Stimulated activated naive CD8-positive, alpha-beta T cell treated with anti-CD3 and anti-CD28 coated beads, Interleukin-15, amount 100 ng/mL, for 72 hours (primary cell): ENCODE measurements at regions not wholly inside any gene's neighbourhood (a gene's known extent, or its start where the extent isn't known, plus 50 kb on each side); places are given as distances from the start of the nearest gene placed in this dataset.
"Not testable (repeated sequence)": the region's sequence is repeated elsewhere in the genome, so short reads cannot be mapped to it uniquely, and the experiment has no call there.

ENCODE experiments used
- ATAC-seq: fragments of 150-1000 bp; cut with Tn5 transposase; 2 replicates; pipeline ENCODE4 v1.10.0; 2021; ENCODE audit warnings: mild to moderate bottlenecking, moderate library complexity
- DNase-seq, 2 donors: peaks; one replicate each; pipeline ENCODE4 v3.0.0; 2021 to 2022
- H3K27ac Mint-ChIP-seq, 2 donors: one replicate each; pipeline ENCODE4 v1.8.0; 2022; ENCODE audit warnings: mild to moderate bottlenecking in 2 of 2, mixed read lengths in 2 of 2, moderate library complexity in 2 of 2
- H3K27me3 Mint-ChIP-seq: one replicate; pipeline ENCODE4 v1.8.0; 2022; ENCODE audit warnings: mixed read lengths
- H3K4me1 Mint-ChIP-seq: one replicate; pipeline ENCODE4 v1.8.0; 2022; ENCODE audit warnings: mild to moderate bottlenecking, mixed read lengths
- H3K4me3 Mint-ChIP-seq, 2 donors: one replicate each; pipeline ENCODE4 v1.8.0; 2022; ENCODE audit warnings: mild to moderate bottlenecking in 2 of 2, mixed read lengths in 2 of 2, moderate library complexity in 1 of 2
- H3K9me3 Mint-ChIP-seq, 2 donors: one replicate each; pipeline ENCODE4 v1.8.0; 2022; ENCODE audit warnings: mixed read lengths in 2 of 2

DNA sequence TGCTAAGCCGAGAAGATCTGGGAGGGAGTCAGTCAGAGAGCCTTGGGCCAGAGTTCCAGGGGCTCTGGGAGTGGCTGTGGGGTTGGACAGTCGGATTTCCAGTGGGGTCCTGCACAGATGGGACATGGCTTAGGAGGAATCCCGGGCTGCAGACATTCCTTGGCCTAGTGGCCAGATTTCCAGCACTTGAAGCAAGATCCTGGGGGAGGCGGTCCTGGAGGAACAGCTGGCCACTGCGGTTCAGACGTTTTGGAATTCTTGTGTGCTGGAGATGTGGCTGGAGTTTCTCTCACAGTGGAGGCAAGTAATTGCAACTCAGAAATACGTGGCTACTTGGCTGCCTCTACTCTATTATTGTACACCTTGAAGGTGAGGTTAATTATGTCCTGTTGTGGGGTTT is 80.7 kb upstream of the KIF5B start:
- not testable (repeated sequence) for H3K4me3 Mint-ChIP-seq, H3K4me1 Mint-ChIP-seq, H3K9me3 Mint-ChIP-seq, H3K27ac Mint-ChIP-seq, DNase-seq, H3K27me3 Mint-ChIP-seq, ATAC-seq

- H3K4me3 Mint-ChIP-seq, H3K27ac Mint-ChIP-seq, H3K27me3 Mint-ChIP-seq, DNase-seq, ATAC-seq, H3K9me3 Mint-ChIP-seq: not testable (repeated sequence)
- H3K4me1 Mint-ChIP-seq = peaks cover 14% of the 10 kb centered on the region
These were observed 79.6 kb upstream of the KIF5B start for GRCh38 chr10:32135796-32136195.

DNA sequence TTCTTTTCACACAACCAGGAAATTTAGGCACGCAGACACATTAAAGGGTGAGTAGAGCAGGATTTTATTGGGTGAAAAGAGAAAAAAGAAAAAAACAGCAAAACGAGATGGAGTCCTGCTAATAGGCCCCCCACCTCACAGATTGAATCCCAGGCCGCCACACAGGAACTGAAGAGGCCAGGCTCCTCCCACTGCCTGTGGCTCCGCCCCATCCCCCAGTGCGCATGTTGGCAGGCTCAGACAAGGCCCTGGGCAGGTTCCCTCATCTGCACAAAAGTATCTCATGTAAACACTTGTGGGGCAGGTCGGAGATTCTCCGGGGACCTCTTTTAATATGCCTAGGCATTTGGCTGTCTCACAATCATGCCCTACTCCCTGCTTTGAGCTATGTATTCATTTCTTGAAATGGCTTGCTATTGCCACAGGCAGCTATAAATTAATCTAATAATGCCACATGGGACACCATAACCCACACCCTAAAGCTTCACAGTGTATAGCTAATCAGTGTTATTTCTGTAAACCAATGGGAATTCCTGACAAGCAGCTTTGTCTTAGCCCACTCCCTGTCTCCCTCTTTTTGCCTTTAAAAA is 76.2 kb upstream of the KIF5B start:
- H3K9me3 Mint-ChIP-seq = no peaks in the 10 kb centered on the region
- no peak for DNase-seq
- H3K4me1 Mint-ChIP-seq = peaks cover 7% of the 10 kb centered on the region
- ATAC-seq = no peak
- H3K27ac Mint-ChIP-seq = no peak overlapping the region
- no peaks in the 10 kb centered on the region for H3K27me3 Mint-ChIP-seq
- H3K4me3 Mint-ChIP-seq = no peak overlapping the region

DNA sequence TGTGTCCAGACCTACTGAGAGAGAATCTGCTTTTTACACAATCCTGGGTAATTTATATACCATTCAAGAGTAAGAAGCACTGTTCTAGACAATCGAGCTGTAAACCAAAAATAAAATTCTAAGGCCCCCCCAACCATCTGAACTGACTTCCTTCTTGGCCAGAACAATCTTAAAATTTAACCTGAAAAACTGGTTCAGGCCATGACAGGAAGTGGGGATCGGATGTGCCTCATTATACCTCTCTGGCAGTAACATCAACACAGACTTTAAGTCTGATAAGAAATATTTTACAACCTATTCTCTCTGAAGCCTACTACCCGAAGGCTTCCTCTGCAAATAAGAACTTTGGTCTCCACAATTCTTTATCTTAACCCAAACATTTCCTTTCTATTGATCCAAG is 75.2 kb upstream of the KIF5B start:
- Mint-ChIP-seq H3K4me3 (no peak overlapping the region), H3K4me1 (peaks cover 7% of the 10 kb centered on the region), H3K9me3 (no peaks in the 10 kb centered on the region), H3K27ac (no peak overlapping the region), H3K27me3 (no peaks in the 10 kb centered on the region)
- ATAC-seq = no peak
- no peak for DNase-seq

GRCh38 chr10:32130788-32131187 is 74.6 kb upstream of the KIF5B start:
- Mint-ChIP-seq H3K9me3 (no peaks in the 10 kb centered on the region), H3K27ac (no peak overlapping the region), H3K4me3 (no peak overlapping the region), H3K4me1 (peaks cover 7% of the 10 kb centered on the region), H3K27me3 (no peaks in the 10 kb centered on the region)
- DNase-seq (no peak), ATAC-seq (no peak)

DNA sequence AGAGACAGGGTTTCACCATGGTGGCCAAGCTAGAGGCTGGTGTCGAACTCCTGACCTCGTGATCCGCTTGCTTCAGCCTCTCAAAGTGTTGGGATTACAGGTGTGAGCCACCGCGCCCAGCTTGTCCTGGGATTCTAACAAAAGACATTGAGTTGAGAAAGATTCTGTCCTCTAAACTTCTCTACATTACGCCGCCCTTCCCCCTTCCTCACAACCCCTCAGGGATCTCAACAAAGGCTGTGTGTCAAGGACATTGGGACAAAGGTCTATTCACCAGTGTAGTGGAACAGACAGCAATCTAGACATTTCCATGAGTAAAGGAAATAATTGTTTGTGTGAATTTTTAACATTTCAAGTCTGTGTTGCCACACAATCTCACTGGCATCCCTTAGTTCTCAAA is 68.8 kb upstream of the KIF5B start:
- no peak overlapping the region for H3K27ac Mint-ChIP-seq
- no peak for ATAC-seq

GRCh38 chr10:32123021-32123420 is 66.8 kb upstream of the KIF5B start:
- no peak for ATAC-seq

More for the DNA sequence above, 68.8 kb upstream of the KIF5B start:
- Mint-ChIP-seq H3K27me3 (no peaks in the 10 kb centered on the region), H3K4me1 (no peaks in the 10 kb centered on the region), H3K4me3 (no peak overlapping the region), H3K9me3 (peaks cover 0 to 5% of the 10 kb centered on the region in 2 donors)
- no peak for DNase-seq

DNA sequence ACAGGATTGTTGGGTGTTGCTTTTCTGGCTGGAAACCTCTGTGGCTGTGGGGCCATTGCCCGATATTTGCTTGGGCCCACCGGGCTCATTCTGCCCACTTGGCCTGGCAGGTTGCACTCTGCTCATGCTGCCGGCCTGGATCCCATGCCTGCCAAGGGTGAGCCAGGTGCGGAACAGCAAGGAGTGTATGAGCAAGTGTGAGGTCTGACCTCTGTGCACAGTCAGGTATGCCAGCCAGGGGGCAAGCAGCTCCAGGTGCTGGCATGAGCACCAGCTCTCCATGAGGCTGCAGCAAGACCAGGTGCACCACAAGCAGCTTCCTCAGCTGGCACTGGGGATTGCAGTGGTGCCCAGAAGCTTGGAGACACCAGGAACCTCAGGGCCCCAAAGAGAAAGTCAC is 65.4 kb upstream of the KIF5B start:
- H3K4me1 Mint-ChIP-seq = no peaks in the 10 kb centered on the region
- H3K9me3 Mint-ChIP-seq = peaks cover 0 to 5% of the 10 kb centered on the region in 2 donors
- no peak for DNase-seq
- ATAC-seq = no peak
- no peaks in the 10 kb centered on the region for H3K27me3 Mint-ChIP-seq
- no peak overlapping the region for H3K27ac Mint-ChIP-seq
- H3K4me3 Mint-ChIP-seq = no peak overlapping the region

More at GRCh38 chr10:32123021-32123420, 66.8 kb upstream of the KIF5B start:
- no peaks in the 10 kb centered on the region for H3K4me1 Mint-ChIP-seq
- H3K27ac Mint-ChIP-seq = no peak overlapping the region
- H3K9me3 Mint-ChIP-seq = peaks cover 0 to 5% of the 10 kb centered on the region in 2 donors
- no peaks in the 10 kb centered on the region for H3K27me3 Mint-ChIP-seq
- no peak overlapping the region for H3K4me3 Mint-ChIP-seq
- DNase-seq = no peak

- Mint-ChIP-seq H3K4me1 (no peaks in the 10 kb centered on the region), H3K27ac (no peak overlapping the region)
These were observed 63.9 kb upstream of the KIF5B start for GRCh38 chr10:32120147-32120546.

GRCh38 chr10:32114508-32114907 is 58.3 kb upstream of the KIF5B start:
- Mint-ChIP-seq H3K27ac (no peak overlapping the region), H3K4me1 (no peaks in the 10 kb centered on the region), H3K27me3 (peaks cover 17% of the 10 kb centered on the region), H3K9me3 (peaks cover 3 to 6% of the 10 kb centered on the region in 2 donors), H3K4me3 (no peak overlapping the region)
- ATAC-seq (no peak), DNase-seq (no peak)

More at GRCh38 chr10:32120147-32120546, 63.9 kb upstream of the KIF5B start:
- Mint-ChIP-seq H3K27me3 (peaks cover 10% of the 10 kb centered on the region), H3K9me3 (peaks cover 3 to 5% of the 10 kb centered on the region in 2 donors), H3K4me3 (no peak overlapping the region)
- DNase-seq = no peak
- no peak for ATAC-seq

- H3K27ac Mint-ChIP-seq = no peak overlapping the region
- H3K27me3 Mint-ChIP-seq = peaks cover 17% of the 10 kb centered on the region
- H3K4me3 Mint-ChIP-seq = no peak overlapping the region
- ATAC-seq (no peak), DNase-seq (no peak)
- peaks cover 3 to 7% of the 10 kb centered on the region in 2 donors for H3K9me3 Mint-ChIP-seq
- no peaks in the 10 kb centered on the region for H3K4me1 Mint-ChIP-seq
These were observed 55.8 kb upstream of the KIF5B start for GRCh38 chr10:32112055-32112454.

DNA sequence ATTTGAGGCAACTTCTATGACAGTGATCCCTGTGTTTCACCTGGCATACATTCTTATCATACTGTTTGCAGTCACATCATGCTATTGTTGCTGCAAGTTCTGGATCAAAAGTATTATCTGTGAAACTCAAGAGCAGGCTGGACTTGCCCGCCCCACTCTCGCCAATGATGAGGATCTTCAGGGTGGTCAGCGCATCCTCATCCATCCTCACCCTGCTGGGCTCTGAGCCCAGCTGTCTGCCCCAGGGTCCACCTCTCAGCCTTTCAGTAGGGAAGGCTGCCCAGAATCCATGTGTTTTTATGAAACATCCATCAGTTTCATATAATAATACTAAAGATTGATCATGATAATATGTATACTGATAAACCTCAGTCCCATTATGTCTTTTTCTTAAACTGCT is 55.4 kb upstream of the KIF5B start:
- peaks cover 3 to 7% of the 10 kb centered on the region in 2 donors for H3K9me3 Mint-ChIP-seq
- no peak overlapping the region for H3K27ac Mint-ChIP-seq
- no peak for DNase-seq
- no peaks in the 10 kb centered on the region for H3K4me1 Mint-ChIP-seq
- peaks cover 17% of the 10 kb centered on the region for H3K27me3 Mint-ChIP-seq
- no peak overlapping the region for H3K4me3 Mint-ChIP-seq
- no peak for ATAC-seq

DNA sequence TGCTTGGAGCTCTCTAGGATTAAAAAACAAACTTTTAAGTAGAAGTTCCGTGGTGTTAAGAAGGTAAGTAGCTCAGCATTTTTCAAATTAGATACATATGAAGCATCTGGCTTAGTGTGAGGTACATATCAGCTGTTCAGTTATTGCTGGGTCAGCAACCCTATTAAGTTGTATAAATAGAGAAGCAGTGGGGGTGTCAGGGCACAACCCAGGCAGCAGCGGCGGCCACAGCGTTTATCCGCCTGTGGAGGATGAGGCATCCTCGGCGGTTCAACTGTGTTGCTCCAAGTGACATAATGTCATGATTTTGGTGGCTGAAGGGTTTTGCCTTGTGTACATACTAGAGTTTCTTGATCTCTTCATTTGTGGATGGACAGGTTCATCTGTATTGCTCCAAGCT is 54.6 kb upstream of the KIF5B start:
- H3K27me3 Mint-ChIP-seq = peaks cover 13% of the 10 kb centered on the region
- no peak overlapping the region for H3K27ac Mint-ChIP-seq
- H3K9me3 Mint-ChIP-seq = peaks cover 2 to 7% of the 10 kb centered on the region in 2 donors
- H3K4me1 Mint-ChIP-seq = no peaks in the 10 kb centered on the region
- ATAC-seq (no peak), DNase-seq (no peak)
- no peak overlapping the region for H3K4me3 Mint-ChIP-seq

DNA sequence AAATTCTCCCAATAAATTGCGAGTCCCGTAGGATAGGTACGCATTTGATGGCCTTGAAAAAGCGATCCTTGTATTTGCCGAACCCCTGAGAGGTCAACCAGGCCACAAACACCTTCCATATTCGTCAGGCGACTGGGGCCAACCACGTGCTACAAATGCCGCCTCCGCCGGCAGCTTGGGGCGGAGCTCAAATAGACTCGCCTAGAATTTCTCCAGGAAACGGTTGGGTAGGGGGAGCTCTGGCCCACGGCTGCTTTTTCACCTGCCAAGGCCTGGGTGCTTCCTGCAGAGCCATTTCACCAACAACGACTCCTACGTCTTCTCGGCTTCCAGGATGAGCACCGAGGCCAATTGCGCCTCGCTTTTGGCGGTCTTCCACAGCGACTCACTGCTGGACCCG is 53.4 kb upstream of the KIF5B start:
- ATAC-seq = no peak
- no peak for DNase-seq
- Mint-ChIP-seq H3K27ac (no peak overlapping the region), H3K27me3 (peaks cover 7% of the 10 kb centered on the region), H3K4me1 (no peaks in the 10 kb centered on the region), H3K4me3 (no peak overlapping the region), H3K9me3 (peaks cover 0 to 7% of the 10 kb centered on the region in 2 donors)
